Esophagus muscularis mucosa (tissue), 3 donors: ENCODE measurements at regions not wholly inside any gene's neighbourhood (a gene's known extent, or its start where the extent isn't known, plus 50 kb on each side); places are given as distances from the start of the nearest gene placed in this dataset.

Experiments
- CTCF ChIP-seq, 3 experiments: fragments of 200-600 bp in 2 of 3; fragments of 450-650 bp in 1 of 3; sonication (generic) in 2 of 3; IDR thresholded peaks; one replicate each; pipeline ENCODE4 v1.5.1; 2017 to 2019; ENCODE audit warnings: antibody characterized with exemption in 3 of 3, mild to moderate bottlenecking in 2 of 3, moderate library complexity in 1 of 3
- POLR2AphosphoS5 ChIP-seq, 2 donors: sonication (generic); formaldehyde crosslinking; IDR thresholded peaks; one replicate each; pipeline ENCODE4 v1.6.1; 2017; ENCODE audit warnings: antibody characterized with exemption in 2 of 2

GRCh38 chr1:240714568-240715292 is 102.8 kb upstream of the GREM2 start:
- TF ChIP-seq CTCF (IDR thresholded peaks at IDR 0.05) = no peak
- TF ChIP-seq POLR2AphosphoS5 (IDR thresholded peaks at IDR 0.05) = no peak
